CD14-positive monocyte (primary cell): ENCODE measurements at regions not wholly inside any gene's neighbourhood (a gene's known extent, or its start where the extent isn't known, plus 50 kb on each side); places are given as distances from the start of the nearest gene placed in this dataset.
A peak's percentile ranks its signal among the peaks of the same experiment; 100 is the strongest.

Experiments
- DNase-seq, 3 donors: peaks; one replicate each; pipeline ENCODE4 v3.0.0-alpha.2; 2011 to 2022
- H2AFZ ChIP-seq: 2 replicates; pipeline ENCODE4 v1.6.0; 2012; ENCODE audit warnings: mild to moderate bottlenecking, low read depth, low read length, inconsistent platforms; ENCODE audit not compliant: insufficient read depth, poor library complexity, severe bottlenecking
- H3K27ac ChIP-seq, 2 donors: 1 replicate in 1 of 2; 2 replicates in 1 of 2; pipeline ENCODE4 v1.5.1; 2012 to 2013; ENCODE audit warnings: low read length in 2 of 2, control low read depth in 1 of 2, inconsistent platforms in 1 of 2, low read depth in 1 of 2, mild to moderate bottlenecking in 1 of 2
- H3K27me3 ChIP-seq, 2 donors: one replicate each; pipeline versions ENCODE4 v1.6.0 to v1.6.1; 2011 to 2013; ENCODE audit warnings: low read length in 2 of 2; ENCODE audit not compliant: control insufficient read depth in 2 of 2, insufficient read depth in 2 of 2
- H3K36me3 ChIP-seq, 2 donors: replicated peaks in 1 of 2; 1 replicate in 1 of 2; 2 replicates in 1 of 2; pipeline versions ENCODE4 v1.5.1 to v1.6.1; 2012 to 2013; ENCODE audit warnings: low read length in 2 of 2, control low read depth in 1 of 2, inconsistent platforms in 1 of 2, mild to moderate bottlenecking in 1 of 2; ENCODE audit not compliant: insufficient read depth in 2 of 2, control insufficient read depth in 1 of 2
- H3K4me1 ChIP-seq, 2 donors: 1 replicate in 1 of 2; 2 replicates in 1 of 2; pipeline versions ENCODE4 v1.5.1 to v1.6.1; 2012 to 2013; ENCODE audit warnings: low read length in 2 of 2, control low read depth in 1 of 2, inconsistent platforms in 1 of 2, mild to moderate bottlenecking in 1 of 2, moderate library complexity in 1 of 2; ENCODE audit not compliant: insufficient read depth in 2 of 2, control insufficient read depth in 1 of 2
- H3K4me2 ChIP-seq: replicated peaks from 2 replicates; pipeline ENCODE3; 2012; ENCODE audit warnings: low read length, moderate library complexity, mild to moderate bottlenecking; ENCODE audit not compliant: poor library complexity, severe bottlenecking; ENCODE audit errors: extremely low read depth
- H3K4me3 ChIP-seq, 3 experiments: fragments of 200-600 bp in 1 of 3; sonication (generic) in 1 of 3; replicated peaks in 1 of 3; 1 replicate in 2 of 3; 2 replicates in 1 of 3; pipeline ENCODE4 v1.5.1; 2011 to 2013; ENCODE audit warnings: low read length in 3 of 3, mild to moderate bottlenecking in 3 of 3, control low read depth in 2 of 3, low read depth in 2 of 3, inconsistent platforms in 1 of 3, moderate library complexity in 1 of 3
- H3K79me2 ChIP-seq: 2 replicates; pipeline ENCODE4 v1.6.0; 2012; ENCODE audit warnings: mild to moderate bottlenecking, control low read depth, inconsistent platforms, low read length, moderate library complexity; ENCODE audit not compliant: insufficient read depth
- H3K9ac ChIP-seq: 2 replicates; pipeline ENCODE4 v1.6.0; 2017; ENCODE audit warnings: low read length, mild to moderate bottlenecking; ENCODE audit not compliant: insufficient read depth, poor library complexity, severe bottlenecking
- H3K9me3 ChIP-seq, 2 donors: replicated peaks in 1 of 2; 1 replicate in 1 of 2; 2 replicates in 1 of 2; pipeline versions ENCODE4 v1.5.1 to v1.6.1; 2012 to 2013; ENCODE audit warnings: low read length in 2 of 2, control low read depth in 1 of 2; ENCODE audit not compliant: control insufficient read depth in 1 of 2, insufficient read depth in 1 of 2
- H4K20me1 ChIP-seq: 2 replicates; pipeline ENCODE4 v1.6.0; 2012; ENCODE audit warnings: mild to moderate bottlenecking, low read length, control low read depth, moderate library complexity; ENCODE audit not compliant: insufficient read depth
- H3K27ac Mint-ChIP-seq, 7 donors: one replicate each; pipeline ENCODE4 v1.8.0; 2020; ENCODE audit warnings: mild to moderate bottlenecking in 7 of 7, mixed read lengths in 7 of 7, moderate library complexity in 6 of 7, inconsistent platforms in 2 of 7
- H3K27me3 Mint-ChIP-seq, 3 donors: one replicate each; pipeline ENCODE4 v1.8.0; 2021 to 2022; ENCODE audit warnings: low read depth in 3 of 3, mild to moderate bottlenecking in 3 of 3, mixed read lengths in 3 of 3, moderate library complexity in 3 of 3, inconsistent platforms in 1 of 3
- H3K36me3 Mint-ChIP-seq, 2 donors: one replicate each; pipeline ENCODE4 v1.8.0; 2020; ENCODE audit warnings: mixed read lengths in 2 of 2, inconsistent platforms in 1 of 2, mild to moderate bottlenecking in 1 of 2
- H3K4me1 Mint-ChIP-seq: one replicate; pipeline ENCODE4 v1.8.0; 2020; ENCODE audit warnings: mild to moderate bottlenecking, mixed read lengths
- H3K4me3 Mint-ChIP-seq, 2 donors: one replicate each; pipeline ENCODE4 v1.8.0; 2020; ENCODE audit warnings: mild to moderate bottlenecking in 2 of 2, mixed read lengths in 2 of 2, moderate library complexity in 1 of 2
- H3K9me3 Mint-ChIP-seq, 7 donors: one replicate each; pipeline ENCODE4 v1.8.0; 2020 to 2022; ENCODE audit warnings: mixed read lengths in 7 of 7, mild to moderate bottlenecking in 6 of 7, moderate library complexity in 6 of 7, inconsistent platforms in 2 of 7
- CTCF ChIP-seq: fragments of 200-600 bp; IDR thresholded peaks from one replicate; pipeline ENCODE4 v1.8.0; 2022; ENCODE audit warnings: antibody characterized with exemption, mild to moderate bottlenecking
- WGBS: methylation state at CpG from one replicate; pipeline ENCODE4 v1.1.5; 2013; ENCODE audit warnings: missing lambda C conversion rate; ENCODE audit not compliant: insufficient coverage; 5-methylcytosine and 5-hydroxymethylcytosine counted together
- intact Hi-C, 2 donors: fragments of 100-400 bp; cut with micrococcal nuclease; formaldehyde crosslinking; loops; one replicate each; pipeline versions ENCODE4 v1.15.0 to v1.15.1; 2023

- TF ChIP-seq CTCF, result no peak
- Histone ChIP-seq H3K27ac (no peak overlapping the region), H3K36me3 (no peaks in the 10 kb centered on the region), H4K20me1 (no peaks in the 10 kb centered on the region), H3K4me1 (peaks cover 0 to 42% of the 10 kb centered on the region in 2 donors), H3K9ac (no peak overlapping the region), H3K79me2 (no peaks in the 10 kb centered on the region), H2AFZ (no peak overlapping the region), H3K9me3 (no peaks in the 10 kb centered on the region), H3K4me2 (no peak overlapping the region), H3K27me3 (no peaks in the 10 kb centered on the region), H3K4me3 (no peak overlapping the region)
- Mint-ChIP-seq H3K36me3 (peaks cover 0 to 3% of the 10 kb centered on the region in 2 donors), H3K4me3 (no peak overlapping the region), H3K27me3 (no peaks in the 10 kb centered on the region), H3K4me1 (peaks cover 38% of the 10 kb centered on the region), H3K9me3 (peaks cover 0 to 2% (median 0%) of the 10 kb centered on the region in 7 donors), H3K27ac (peak overlapping the region in 2 of 7 donors; percentile 98 to 99)
- WGBS, result no CpG with 5 or more reads among the region's 1 CpG
- intact Hi-C loops, result no loop called here
- peak in 1 of 3 donors; percentile 58 for DNase-seq
Measured at GRCh38 chrY:21178281-21178680, 332.9 kb upstream of the RBMY1B start.

- intact Hi-C loops, result no loop called here
- peaks cover 0 to 3% of the 10 kb centered on the region in 2 donors for H3K36me3 Mint-ChIP-seq
- H3K4me2 ChIP-seq, result no peak overlapping the region
- TF ChIP-seq CTCF, result no peak
- no peak overlapping the region for H3K27ac ChIP-seq
- no peaks in the 10 kb centered on the region for H3K79me2 ChIP-seq
- H3K36me3 ChIP-seq, result no peaks in the 10 kb centered on the region
- no CpG with 5 or more reads among the region's 5 CpGs for WGBS
- no peak for DNase-seq
- no peak overlapping the region for H2AFZ ChIP-seq
- no peak overlapping the region for H3K9ac ChIP-seq
- H3K27me3 ChIP-seq, result no peaks in the 10 kb centered on the region
- no peak overlapping the region for H3K27ac Mint-ChIP-seq
- peaks cover 0 to 16% of the 10 kb centered on the region in 2 donors for H3K4me1 ChIP-seq
- H3K4me3 Mint-ChIP-seq, result no peak overlapping the region
- peaks cover 0 to 1% (median 0%) of the 10 kb centered on the region in 3 donors for H3K27me3 Mint-ChIP-seq
- no peaks in the 10 kb centered on the region for H4K20me1 ChIP-seq
- H3K4me3 ChIP-seq, result no peak overlapping the region
- H3K9me3 ChIP-seq, result no peaks in the 10 kb centered on the region
- H3K4me1 Mint-ChIP-seq, result peaks cover 22% of the 10 kb centered on the region
- peaks cover 0 to 2% (median 0%) of the 10 kb centered on the region in 7 donors for H3K9me3 Mint-ChIP-seq
Measured at GRCh38 chrY:21180921-21181320, 330.2 kb upstream of the RBMY1B start.
